GM03348 (cell line): ENCODE measurements at regions not wholly inside any gene's neighbourhood (a gene's known extent, or its start where the extent isn't known, plus 50 kb on each side); places are given as distances from the start of the nearest gene placed in this dataset.
"Not testable (repeated sequence)": the region's sequence is repeated elsewhere in the genome, so short reads cannot be mapped to it uniquely, and the experiment has no call there.

Experiments used
- DNase-seq: peaks from one replicate; pipeline ENCODE4 v3.0.0; 2012; ENCODE audit warnings: low spot score

DNA sequence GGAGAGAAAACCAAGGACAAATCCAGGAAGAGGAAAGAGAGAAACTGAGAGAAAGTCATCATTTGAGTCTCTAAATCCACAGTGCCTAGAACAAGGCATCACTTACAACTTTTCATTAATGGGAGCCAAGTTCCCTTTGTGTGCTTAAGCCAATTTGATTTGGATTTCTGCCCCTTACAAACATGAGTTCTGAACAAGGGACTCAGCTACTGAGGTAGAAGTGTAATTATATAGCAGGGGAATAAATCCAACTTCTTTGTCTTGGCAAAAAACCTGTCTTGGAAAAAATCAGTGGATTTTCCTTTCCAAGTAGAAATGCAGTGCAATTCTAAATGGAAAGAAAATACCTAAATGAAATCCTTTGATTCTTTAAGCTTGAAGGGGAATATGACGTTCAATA lies 307.2 kb upstream of the CNTN3 start:
- no peak for DNase-seq

DNA sequence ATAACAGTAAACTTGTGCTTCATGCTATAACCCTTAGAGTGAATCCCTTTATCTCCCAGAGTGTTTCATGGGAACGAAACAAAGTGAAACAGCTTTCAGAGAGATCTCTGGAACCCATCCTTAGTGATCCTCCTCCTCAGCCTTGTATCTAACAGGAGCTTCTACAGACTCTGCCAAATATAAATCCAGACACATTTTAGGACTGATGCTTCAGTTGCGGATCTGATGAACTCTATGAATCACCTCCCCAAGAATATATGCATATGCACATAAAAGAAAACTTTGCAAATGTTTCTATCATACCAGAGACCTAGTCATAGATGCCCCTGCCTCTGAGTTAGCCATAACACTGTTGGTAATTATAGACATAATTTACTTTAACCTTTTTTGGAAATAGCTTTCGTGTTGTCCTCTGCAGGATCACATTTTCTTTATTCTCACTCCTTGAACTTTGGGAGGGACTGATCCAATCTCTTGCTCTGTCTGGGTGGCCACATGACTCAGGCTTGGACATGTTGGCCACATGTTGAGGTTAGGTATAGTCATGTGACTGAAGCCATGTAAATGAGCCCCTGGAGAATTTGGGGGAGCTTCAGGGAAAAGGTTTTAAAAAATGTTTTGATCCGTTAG lies 306.4 kb upstream of the CNTN3 start:
- DNase-seq: no peak

DNA sequence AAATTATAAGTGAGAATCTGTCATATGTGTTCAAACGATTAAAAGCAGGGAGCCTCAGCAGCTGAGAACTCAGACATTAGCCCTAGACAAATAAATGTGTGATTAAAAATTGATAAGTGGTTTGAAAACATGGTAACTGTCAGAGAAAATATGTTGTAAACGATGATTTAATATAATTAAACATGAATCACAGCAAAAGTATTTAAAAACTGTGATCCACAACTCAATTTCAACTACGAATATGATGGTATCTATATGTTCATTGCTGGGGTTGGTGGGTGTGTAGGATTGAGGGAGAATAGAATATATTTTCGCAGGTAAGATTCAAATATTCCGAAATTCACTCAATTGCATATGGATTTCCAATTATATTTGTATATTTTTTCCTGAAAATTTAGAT lies 302.2 kb upstream of the CNTN3 start:
- DNase-seq: no peak

DNA sequence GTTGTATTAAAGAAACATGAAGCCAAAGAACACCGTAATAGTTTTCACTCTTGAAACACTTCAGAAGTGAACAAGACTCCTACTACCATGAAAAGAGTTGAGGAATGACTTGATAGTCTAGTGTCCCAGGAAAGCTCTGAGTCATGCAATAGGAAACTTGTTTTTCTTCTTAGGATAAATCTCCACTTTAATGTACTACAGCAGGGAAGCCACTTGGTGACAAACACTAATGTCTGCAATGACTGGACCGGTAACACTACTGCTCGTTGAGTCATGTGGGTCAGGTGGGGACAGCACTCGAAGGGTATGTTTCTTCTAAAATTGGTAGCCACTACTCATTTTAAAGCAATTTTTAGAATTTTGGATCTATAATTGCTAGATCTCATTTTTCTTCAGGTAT lies 291.7 kb upstream of the CNTN3 start:
- no peak for DNase-seq

DNA sequence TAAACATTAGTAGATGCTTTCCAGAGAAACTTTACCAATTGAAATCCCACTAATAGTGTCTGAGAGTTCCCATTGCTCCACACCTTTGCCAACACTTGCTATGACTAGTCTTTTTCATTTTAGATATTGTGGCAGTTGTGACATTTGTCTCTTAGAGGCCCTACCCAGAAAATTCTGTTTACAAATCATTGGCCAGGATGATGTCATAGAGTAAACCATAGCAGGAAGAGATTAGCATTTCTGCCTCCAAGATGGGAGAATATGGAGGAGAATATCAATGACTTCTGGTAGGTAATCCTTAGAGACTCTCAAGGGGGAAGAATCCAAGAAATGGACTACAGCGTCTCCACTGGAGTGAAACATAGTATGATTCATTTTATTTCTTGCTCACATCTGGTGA lies 291.0 kb upstream of the CNTN3 start:
- no peak for DNase-seq

DNA sequence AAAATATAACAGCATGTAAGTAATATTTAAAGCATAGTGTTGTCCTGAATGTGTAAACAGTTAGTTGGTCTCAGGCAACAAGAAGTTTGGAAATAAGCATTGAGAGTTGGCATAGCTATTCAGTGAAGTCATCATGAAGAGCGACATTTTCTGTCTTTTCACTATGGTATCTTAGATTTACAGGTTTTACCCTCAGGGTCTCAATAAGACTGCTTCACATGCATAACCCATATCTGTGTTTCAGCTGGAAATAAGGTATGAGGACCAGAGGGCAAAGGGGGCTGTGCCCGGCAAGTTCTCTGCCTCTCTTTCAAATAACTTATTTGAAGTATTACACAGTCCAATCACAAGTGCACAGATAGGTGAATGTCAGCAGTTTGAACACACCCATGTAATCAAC lies 290.2 kb upstream of the CNTN3 start:
- DNase-seq: no peak

DNA sequence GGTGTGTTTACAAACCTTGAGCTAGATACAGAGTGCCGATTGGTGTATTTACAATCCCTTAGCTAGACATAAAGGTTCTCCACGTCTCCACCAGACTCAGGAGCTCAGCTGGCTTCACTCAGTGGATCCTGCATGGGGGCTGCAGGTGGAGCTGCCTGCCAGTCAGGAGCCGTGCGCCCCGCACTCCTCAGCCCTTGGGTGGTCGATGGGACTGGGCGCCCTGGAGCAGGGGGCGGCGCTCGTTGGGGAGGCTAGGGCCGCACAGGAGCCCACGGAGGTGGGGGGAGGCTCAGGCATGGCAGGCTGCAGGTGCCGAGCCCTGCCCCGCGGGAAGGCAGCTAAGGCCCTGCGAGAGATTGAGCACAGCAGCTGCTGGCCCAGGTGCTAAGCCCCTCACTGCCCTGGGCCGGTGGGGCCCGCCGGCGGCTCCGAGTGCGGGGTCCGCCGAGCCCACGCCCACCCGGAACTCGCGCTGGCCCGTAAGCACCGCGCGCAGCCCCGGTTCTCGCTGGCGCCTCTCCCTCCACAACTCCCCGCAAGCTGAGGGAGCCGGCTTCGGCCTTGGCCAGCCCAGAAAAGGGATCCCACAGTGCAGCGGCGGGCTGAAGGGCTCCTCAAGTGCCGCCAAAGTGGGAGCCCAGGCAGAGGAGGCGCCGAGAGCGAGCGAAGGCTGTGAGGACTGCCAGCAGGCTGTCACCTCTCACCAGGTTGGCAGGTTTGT lies 285.5 kb upstream of the CNTN3 start:
- DNase-seq: not testable (repeated sequence)

DNA sequence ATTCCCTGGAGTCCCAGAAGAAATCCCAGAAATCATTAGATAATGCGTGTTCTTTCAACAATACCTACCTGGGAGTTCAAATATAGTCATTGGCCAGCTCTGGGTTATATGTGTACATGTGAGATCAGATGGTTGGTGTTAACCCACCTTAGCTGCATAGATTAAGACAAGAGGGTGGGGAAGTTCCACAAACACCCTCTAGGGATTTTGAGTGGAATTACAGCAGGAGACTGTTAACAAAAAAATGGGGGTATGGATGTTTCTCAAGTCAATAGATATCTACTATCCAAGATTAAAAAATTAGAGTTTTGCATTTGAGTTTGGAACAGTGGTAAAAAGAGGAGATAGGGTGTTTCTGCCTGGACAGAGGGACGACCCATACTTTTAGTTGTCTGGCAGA lies 282.5 kb upstream of the CNTN3 start:
- DNase-seq: peak; percentile 24

DNA sequence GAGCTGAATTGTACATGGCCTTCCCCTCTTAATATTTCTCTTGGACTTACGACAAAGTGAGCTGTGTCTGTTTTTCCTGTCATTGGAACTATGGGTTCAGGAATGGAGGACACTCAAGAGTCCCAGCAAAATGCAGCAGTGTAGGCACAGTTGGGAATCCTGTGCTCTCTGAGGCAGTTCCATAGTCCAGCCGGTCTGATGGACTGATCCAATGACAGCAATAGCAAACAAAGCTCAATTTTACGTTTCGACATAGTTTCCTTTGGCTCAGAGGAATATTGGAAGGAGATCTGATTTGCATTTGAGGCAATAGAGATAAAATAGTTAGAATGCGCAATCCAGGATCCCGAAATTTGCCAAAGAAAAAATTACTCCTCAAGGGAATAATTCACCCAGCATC lies 276.9 kb upstream of the CNTN3 start:
- DNase-seq: no peak

DNA sequence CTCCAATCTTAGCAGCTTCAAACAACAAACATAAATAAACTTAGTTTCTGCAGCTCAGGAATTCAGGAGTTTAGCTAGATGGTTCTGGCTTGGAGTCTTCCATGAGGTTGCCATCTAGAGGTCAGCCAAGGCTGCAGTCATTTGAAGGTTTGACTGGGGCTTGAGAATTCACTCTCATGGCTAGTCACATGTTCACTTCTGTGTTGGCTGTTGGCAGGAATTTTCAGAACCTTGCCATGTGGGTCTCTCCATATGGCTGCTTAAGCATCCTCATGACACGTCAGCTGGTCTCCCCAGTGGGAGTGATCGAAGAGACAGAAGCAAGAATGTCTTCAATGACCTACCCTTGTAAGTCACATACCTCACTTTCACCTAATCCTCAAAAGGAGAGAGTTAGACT lies 269.2 kb upstream of the CNTN3 start:
- peak; percentile 36 for DNase-seq

DNA sequence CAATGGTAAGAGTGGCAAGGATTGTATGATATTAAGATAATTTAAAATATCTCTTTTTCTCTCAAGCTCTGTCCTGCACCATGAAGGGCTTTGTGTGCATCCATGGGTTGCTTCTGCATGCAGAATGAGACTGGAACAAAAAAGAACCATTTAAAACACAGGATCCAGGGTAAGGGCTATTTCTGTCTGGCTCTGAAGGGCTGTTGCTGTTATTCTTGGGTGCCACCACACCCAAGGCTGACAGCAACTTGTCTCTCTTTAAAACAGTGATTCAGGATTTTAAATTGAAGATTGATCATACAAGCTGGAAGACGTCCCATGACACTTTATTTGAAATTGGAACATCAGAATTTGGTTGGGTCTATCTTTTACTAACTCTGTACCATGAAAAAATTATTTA lies 268.8 kb upstream of the CNTN3 start:
- DNase-seq: no peak

DNA sequence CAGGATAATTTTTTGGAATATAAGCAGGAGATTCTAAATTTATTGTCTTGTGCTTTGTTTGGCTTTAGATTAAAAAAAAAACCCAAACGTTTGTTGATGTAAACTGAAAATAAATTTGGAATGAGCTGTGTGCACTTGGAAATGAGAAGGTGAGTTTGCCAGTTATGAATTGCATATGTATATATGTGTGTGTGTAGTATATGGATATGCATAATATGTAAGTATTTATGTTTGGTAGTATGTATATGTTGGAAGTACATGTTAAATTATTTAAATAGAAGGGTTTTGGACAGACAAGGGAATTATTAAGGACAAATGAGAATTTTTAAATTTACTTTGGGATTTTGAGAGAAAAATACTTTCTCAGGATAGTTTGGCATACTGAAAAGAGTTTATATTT lies 265.8 kb upstream of the CNTN3 start:
- DNase-seq: no peak

DNA sequence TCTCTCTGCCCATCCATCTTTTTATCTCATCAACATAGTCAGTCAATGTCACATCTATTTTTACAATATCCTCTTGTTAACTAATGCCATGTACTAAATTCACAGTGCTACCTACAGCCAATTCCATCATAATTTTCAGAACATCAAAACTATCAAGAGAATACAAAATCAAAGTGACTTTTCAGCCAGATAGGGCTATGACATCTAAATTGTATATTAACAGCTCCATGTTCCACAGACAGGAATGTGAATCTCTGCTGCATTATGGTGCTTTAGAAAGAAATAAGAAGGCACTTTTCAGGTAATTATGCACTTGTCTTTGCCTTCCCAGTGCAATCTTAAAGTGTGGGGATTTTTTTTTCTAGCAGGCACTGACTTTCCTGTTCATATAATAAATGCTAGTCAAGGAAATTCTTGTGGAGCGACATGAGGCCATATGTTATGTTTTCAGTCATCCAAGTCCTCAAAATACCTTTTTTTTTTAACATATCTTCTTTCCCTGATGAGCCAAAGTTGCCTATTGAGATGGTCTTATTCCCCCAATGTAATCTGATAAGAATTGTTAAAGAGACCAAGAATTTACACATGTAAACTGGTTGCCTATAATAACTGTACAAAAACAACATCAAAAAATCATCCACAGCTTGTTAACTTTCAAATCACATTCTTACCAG lies 252.0 kb upstream of the CNTN3 start:
- DNase-seq: no peak

DNA sequence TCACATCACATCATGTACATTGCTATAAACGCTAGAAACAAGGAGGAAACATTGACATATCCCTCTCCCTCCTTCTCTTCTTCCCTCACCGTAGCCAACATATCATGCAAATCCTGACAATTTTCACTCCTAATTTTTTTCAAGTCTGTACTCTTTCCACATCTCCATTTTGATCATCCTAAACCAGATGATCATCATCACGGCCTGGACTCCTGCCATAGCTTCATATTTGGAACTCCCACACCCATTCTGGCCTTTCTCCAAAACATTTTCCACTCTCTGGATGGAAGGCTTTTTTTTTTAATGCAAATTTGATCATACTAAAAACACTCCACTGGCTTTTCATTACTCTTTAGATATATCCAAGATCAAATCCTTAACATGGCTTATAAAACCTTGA lies 248.0 kb upstream of the CNTN3 start:
- DNase-seq: peak; percentile 2

DNA sequence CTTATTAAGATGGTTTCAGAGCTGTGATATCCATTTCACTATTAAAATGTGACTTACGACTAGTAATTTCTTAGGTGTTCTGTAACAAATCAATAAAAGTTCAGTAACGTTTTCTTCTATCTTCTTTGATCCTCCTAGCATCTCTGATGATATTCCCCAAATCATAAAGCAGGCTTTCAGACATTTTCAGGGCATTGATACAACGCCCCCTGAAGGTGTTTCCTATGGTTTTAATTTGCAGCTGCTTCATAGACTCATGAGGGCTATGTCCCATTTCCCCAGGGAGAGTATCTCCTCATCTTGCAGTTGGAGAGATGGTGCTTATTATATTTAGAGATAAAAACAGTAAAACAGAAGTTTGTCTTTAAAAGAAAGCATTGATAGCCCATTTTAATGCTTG lies 246.8 kb upstream of the CNTN3 start:
- DNase-seq: no peak

DNA sequence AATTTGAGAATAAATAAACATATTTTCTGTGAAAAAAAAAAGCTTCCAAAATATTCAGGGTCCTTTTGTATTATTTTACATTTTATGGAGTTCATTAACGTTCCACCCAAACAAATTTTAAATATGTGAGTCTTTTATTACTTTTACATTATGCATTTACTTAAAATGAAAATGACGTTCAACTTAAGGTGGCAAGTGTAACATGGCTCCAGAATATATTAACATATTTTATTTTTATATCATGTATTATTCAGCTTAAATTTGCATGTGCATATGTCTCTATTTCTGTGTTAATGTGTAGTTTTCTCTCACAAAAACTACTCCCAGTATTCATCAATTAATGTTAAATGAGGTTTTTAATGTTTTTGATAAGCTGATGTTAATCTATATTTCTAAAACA lies 243.6 kb upstream of the CNTN3 start:
- DNase-seq: no peak

DNA sequence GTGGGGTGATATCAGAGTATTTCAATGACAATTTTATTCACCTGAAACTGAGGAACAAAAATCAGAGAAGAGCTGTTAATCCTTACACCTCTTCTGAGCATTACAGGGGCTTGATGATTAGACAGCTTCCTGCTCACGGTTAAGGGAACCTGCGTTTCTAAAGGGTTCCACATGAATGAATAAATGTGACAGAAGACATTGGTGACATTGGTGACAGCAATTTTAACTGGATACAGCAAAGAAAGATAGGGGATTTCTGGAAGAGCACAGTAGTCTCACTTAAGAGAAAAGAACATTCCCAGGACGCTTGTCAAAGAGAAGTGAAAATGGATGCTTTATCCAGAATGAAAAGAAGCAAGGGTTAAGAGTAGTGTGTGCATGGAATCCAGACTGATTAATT lies 235.9 kb upstream of the CNTN3 start:
- no peak for DNase-seq

DNA sequence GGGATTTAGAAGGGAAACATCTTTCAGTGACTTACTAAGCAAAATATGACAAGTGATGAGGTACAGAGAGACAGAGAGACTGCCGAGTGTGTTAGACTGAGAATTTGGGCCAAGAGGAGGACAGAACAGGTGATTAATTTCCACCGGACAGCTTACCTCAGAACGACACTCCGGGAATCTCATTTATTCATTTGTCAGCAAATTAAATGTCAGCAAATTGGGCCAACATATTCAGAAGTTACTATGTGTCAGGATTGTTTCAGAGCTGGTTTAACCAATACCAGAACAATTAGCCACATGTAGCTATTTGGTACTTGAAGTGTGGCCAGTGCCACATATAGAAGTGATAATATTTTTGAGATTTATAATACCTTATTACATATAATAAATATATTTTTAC lies 232.6 kb upstream of the CNTN3 start:
- DNase-seq: no peak

DNA sequence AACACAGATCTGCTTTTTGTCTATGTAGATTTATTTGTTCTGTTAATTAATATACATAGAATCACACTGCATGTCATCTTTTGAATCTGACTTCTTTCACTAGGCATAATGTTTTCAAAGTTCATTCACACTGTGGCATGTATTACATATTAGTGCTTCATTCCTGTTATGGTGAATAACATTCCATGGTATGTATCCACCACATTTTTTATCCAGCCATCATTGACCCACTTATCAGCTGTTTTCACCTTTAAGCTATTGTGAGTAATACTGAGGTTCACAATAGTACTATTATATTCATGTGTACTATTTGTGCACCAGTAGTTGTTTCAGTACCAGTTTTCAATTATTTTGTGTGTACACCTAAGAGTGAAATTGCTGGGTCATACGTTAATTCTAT lies 230.6 kb upstream of the CNTN3 start:
- DNase-seq: peak; percentile 5

DNA sequence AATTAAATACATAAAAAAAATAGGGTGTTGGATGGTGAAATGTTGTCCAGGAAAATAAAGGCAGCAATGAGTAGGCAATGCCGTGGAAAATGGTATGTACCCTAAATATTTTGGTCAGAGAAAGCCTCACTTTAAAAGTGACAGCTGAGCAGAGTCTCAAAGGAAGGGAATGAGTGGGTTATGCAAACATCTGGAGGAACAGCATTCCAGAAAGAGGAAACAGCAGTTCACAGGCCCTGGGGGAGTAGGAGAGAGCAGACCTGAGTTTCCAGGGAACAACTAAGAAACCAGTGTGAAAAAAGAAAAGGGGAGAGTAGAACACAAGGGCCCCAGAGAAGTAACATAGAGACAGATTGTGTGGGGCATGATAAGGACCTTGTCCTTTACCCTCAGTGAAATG lies 230.0 kb upstream of the CNTN3 start:
- peak; percentile 11 for DNase-seq

DNA sequence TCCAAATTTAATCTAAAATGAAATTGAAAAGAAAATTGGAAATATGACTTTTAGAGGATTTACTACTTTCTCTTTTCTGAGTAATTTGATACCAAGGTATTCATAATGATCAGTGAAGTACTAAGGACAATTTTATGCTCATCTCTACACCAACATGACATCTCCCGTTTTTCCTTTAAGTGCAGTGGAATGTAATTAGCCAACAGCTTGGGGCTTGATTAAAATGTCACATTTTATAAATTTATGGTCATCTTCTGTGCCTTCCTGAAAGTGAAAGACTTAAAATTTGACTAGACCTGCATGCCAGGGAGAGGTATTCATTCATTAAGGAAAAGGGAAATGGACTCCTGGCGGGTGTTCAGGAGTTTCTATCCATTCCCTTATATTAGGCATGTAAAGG lies 228.2 kb upstream of the CNTN3 start:
- DNase-seq: no peak

DNA sequence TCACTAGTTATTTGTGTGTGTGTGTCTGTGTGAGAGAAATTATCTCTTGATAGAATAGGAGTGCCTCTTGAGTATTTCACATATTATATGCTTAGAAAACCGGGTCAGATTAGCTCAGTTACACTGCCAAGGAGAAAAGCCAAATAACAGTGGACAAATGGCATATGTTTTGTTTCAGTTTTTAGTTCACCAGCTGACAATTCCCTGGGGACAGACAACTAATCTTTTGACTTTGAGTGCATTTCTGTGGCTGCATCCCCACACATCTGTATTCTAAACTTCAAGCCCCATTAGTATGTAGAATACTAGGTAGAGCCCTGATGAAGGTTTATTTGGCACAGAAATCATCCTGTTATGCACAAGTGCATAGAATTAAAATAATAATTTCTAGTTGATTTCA lies 227.7 kb upstream of the CNTN3 start:
- DNase-seq: no peak

DNA sequence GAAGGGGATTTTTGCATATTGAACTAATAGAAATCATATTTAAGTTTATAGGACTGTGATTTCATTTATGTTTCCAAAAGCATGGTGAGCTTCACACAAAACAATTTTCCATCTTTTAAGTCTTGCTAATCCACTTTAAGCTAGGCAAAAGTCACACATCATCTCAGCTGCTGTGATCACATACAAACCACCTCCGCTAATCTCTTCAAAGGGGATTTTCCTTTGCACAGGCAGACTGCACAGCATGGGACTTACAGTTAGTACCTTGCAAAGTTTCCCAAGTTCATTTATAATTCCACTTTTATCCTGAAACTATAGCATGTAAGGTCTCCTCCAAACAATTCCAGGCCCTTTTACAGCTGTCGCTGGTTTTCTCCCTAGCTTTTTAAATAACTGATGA lies 225.1 kb upstream of the CNTN3 start:
- DNase-seq: no peak

DNA sequence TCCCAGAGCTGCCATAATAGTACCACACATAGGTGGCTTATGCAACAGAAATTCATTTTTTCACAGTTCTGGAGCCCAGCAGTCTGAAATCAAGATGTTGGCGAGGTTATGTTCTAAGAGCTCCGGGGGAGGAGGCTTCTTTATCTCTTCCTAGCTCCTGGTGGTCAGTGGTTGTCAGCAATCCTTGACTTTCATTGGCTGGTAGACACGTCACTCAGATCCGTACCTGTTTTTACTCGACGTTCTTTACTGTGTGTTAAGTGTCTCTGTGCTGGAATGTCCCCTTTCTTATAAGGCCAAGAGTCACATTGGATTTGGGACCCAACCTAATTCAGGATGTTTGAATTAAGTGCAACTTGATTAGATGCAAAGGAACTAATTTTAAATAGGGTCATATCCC lies 218.5 kb upstream of the CNTN3 start:
- no peak for DNase-seq
